NCI-H345 (cell line): ENCODE measurements at regions not wholly inside any gene's neighbourhood (a gene's known extent, or its start where the extent isn't known, plus 50 kb on each side); places are given as distances from the start of the nearest gene placed in this dataset.

Experiments used
- DNase-seq: peaks from one replicate; lab custom pipeline; 2025; lab: John Stamatoyannopoulos, UW

DNA sequence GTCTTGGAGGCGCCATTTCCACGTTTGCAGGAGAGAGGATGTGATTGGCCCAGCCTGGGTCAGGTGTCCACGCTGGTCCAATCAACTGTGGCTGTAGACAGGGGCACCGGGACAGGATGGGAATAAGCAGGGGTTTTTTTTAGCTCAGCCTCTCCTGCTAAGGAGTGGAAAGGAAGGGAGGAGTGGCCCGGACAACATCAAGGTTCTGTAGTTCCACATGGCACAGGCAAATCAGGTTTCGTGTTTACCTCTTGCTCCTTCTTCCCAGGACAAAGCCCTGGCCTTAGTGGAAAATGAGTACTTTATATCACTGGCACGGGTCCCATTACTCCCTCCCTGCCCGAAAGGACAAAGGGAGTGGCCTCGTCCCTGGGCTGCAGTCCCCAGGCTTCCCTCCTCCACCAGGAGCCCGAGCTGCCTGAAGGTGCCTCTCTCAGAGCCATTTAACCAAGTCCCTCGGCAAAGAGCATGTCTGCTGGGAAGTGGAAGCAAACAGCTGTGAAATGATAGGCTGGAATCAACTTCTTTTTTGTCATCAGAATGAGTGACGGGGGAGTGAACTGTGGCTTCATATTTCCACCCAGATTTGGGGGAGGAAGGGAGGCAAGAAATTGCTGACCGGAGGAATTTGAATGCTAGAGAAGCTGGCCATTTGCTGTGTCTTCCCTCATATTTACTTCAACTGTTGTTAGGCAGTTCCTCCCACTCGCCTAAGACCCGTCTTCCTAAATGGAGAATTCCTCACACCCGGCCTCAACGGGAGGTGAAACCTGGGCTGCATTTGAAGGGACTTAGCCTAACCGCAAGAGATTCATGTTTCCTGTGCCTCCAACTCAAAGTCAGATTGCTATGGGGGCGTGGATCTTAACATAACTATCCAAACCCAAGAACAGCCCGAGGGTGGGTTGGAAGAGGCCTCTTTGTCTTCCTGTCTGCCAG, 84.9 kb upstream of the SLC44A3 start:
- no peak for DNase-seq

GRCh38 chr1:94731891-94732290, 88.3 kb upstream of the SLC44A3 start:
- no peak for DNase-seq

GRCh38 chr1:94730450-94730849, 89.7 kb upstream of the SLC44A3 start:
- DNase-seq = no peak

- DNase-seq = no peak
These were observed 90.9 kb upstream of the SLC44A3 start for GRCh38 chr1:94729267-94729666.

GRCh38 chr1:94727846-94728715, 92.1 kb upstream of the SLC44A3 start:
- no peak for DNase-seq

DNA sequence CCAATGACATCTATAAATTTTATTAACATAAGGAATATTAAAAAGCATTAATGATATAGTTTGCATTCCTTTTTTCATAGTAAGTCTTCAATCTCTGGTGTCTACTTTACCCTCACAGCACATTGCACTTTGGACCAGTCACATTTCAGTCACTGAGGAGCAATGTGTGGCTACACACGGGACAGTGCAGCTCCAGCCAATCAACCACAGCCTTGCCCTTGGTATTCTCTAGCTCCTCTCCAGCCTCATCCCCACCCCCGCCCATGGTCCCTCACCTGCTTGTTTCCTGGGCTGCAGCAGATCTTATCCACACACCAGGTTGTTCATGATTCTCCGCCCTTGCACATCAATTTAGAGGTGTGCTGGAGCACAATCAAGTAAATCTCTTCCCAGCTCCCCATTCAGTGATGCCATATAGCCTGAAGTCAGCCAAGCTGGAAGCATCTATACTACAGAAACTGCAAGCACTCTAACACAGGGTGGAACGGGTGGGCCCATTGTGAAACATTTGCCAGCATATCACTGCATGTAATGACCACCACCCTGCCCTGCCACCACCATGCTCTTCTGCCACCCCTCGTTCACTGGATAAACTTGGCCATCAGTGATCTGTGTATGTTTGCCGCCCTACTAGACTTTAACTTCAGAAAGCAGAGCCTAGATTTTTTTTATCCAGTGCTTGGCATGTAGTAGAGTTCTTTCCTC, 93.0 kb upstream of the SLC44A3 start:
- DNase-seq = no peak

DNA sequence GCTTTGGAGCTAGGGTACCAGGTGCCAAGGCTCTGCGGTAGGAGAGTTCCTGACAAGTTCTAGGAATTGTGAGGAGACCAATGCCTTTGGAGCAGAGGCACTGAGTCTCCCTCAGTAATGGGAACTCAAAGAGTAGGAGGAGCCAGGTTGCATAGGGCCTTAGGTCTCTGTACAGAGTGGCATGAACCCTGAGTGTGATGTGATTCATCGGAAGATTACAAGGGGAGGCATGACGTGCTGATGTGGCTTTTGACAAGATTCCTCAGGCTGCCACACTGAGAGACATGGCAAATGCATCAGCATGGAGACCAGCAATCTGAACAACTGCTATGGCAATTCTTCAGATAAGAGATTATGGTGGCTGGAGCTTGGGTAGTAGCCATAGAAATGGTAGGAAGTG, 94.6 kb upstream of the SLC44A3 start:
- DNase-seq = no peak

DNA sequence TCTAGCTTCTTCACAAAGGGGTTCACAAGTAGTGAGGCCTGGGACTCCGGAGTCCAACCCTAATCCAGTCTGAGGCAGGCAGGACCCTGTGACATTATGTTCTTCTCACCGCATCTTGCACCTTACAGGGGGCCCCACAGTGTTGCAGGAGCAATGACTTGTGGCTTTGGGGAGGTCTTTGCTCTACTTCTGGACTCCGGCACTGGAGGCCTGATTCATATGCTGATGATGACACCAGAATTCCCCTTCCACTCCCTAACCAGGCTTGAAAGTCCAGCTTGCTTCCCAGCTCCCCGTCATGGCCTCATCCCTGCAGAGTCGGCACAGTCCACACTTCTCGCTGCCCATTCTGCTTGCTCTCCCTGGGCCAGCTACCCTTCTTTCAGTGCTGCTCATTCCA, 96.3 kb upstream of the SLC44A3 start:
- no peak for DNase-seq

- DNase-seq = no peak
These were observed 96.7 kb upstream of the SLC44A3 start for GRCh38 chr1:94723463-94723862.

DNA sequence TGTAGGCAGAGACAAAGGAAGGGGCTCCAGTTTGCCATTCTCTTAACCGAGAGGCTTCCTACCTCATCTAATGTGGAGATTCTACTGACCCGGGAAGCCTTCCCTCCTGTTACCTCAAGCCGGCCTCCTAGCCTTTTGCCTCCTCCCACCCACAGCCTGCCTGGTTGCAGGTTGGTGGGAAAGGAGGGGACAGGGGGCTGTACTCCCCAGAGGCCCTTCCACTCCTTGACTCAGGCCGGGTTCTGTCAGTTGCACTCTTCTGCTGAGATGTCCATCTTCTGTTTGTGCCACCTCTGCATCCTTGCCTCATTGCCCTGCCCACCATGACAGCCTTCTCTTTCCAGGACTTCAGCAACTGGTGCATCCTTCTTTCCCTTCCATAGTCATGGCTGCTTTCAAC, 98.0 kb upstream of the SLC44A3 start:
- no peak for DNase-seq

DNA sequence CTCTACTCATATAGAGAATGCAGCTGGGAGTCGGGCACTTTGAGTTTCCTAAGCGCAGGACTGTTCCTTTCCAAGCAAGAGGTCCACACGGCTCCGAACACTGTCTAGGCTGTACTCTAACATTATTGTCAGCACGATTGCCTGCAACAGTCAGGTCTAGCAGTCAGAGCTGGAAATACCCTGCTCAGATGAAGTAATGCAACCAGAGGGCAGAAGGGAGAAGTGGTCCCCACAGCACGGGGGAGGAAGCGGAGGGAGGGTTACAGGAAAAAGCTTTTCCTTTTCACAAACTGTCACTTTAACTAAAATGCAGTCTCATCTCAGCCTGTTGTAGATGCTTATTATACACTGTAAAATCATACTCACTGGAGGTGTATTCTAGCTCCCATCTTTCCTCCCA, 98.9 kb upstream of the SLC44A3 start:
- DNase-seq = no peak

DNA sequence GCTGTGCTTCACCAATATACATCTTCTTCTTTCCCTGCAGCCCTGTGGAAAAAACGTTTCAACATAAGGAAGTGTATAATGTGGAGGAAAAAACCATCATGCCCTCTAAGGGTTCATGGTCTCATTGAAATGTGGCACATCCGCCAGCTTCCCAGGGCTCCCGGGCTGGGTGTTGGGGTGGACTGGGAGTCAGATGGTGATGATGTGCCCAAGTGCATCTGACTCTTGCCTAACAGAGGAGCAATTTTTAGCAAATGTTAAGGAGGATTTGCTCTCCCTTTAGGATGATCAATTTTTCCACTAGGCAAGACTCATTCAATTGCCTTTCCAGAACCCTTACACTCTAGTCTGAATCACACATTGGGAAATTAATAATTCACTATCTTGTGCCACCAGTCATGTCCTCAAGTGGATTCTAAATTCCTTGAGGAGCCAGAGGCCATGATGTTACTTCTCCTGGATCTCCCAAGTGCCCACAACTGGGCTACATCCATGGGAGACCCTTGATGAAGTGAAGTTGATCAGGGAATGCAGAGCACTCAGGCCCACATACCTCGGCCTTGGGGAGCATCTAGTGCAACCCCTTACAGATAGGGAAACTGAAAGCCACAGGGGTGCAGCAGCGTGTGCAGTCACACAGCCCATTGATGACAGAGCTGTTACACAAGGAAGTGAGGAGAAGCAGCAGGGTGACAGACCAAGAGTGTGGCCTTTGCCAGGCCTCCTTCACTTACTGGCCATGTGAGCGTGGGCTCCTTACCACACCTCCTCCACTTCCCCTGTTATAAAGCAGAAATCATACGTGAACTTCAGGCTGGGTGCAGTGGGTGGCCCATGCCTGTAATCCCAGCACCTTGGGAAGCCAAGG, 100.0 kb upstream of the SLC44A3 start:
- DNase-seq = no peak

- DNase-seq = no peak
These were observed 103.2 kb upstream of the SLC44A3 start for GRCh38 chr1:94716965-94717364.

DNA sequence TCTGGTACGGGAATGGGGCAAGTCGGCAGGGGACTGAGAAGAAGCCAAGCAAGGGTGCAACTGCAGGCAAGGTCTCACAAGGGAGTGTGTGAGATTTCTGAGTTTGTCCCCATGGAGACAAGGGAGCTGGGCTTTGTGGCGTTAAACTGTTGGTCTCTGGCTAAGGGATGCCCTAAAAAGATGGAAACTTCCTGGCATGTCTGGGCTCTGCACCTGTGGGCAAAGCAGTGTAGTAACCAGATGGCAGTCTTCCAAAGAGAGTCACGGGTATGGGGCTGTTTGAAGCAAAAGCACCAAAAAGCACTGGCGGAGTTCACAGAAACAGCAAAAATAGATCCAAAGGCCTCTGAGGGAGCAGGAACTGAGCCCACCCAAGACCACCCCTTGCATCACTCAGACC, 104.8 kb upstream of the SLC44A3 start:
- no peak for DNase-seq

DNA sequence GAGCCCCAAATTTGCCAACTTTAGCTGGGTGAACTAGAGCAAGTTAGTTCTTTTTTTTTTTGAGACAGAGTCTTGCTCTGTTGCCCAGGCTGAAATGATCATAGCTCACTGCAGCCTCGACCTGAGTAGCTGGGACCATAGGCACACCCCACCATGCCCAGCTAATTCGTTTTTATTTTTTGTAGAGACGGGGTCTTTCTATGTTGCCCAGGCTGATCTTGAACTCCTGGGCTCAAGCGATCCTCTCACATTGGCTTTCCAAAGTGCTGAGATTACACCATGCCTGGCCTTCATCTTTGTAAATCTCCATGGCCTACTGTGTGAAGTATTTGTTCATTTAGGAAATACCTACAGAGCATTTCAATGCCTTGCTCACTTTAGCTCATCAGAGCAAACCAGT, 105.6 kb upstream of the SLC44A3 start:
- no peak for DNase-seq

DNA sequence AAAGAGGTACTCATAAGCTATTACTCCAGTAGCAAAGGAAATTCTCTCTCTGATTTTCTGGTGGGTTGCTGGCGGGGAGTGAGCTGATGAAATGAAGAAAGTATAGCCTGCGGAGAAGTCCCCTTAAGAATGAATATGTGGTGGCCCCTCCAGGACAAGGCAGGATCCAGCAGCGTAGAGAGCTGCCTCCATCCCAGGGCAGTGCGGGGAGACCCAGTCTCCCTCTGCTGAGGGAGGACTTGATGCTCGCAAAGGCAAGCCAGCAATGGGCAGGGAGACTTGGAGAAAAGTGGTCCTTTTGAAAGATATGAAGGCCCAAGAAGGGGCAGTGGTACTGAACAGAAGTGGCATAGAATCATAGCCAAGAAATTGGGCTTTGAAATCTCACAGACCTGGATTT, 106.0 kb upstream of the SLC44A3 start:
- DNase-seq = no peak

- no peak for DNase-seq
These were observed 106.5 kb upstream of the SLC44A3 start for GRCh38 chr1:94713472-94714141.

- no peak for DNase-seq
These were observed 110.1 kb upstream of the SLC44A3 start for GRCh38 chr1:94709891-94710581.

- no peak for DNase-seq
These were observed 111.3 kb upstream of the SLC44A3 start for GRCh38 chr1:94708811-94709210.

DNA sequence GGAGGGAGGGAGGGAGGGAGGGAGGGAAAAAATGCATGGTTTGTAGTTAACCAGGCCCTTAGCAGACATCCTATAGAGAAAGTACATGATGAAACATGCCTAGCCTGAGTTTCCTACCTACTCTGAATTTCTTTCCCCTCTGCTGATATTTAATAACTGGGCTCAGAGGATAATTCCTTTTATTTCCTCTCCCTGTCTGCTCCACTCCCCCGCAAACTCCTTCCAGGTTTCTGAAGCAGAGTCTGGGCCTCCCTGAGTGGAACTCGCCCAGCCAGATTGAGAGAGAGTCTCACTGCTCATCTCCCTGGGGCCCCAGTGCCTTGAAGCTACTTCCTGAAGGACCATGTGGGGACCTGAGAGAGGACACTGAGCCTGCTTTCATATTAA, 111.9 kb upstream of the SLC44A3 start:
- DNase-seq = no peak
